NOMO-1 treated with DMSO at 0.1 percent for 48 hours (cell line): ENCODE measurements at regions not wholly inside any gene's neighbourhood (a gene's known extent, or its start where the extent isn't known, plus 50 kb on each side); places are given as distances from the start of the nearest gene placed in this dataset.

Experiments used
- DNase-seq: peaks from one replicate; lab custom pipeline; 2025; ENCODE audit not compliant: unreplicated experiment; lab: John Stamatoyannopoulos, UW

DNA sequence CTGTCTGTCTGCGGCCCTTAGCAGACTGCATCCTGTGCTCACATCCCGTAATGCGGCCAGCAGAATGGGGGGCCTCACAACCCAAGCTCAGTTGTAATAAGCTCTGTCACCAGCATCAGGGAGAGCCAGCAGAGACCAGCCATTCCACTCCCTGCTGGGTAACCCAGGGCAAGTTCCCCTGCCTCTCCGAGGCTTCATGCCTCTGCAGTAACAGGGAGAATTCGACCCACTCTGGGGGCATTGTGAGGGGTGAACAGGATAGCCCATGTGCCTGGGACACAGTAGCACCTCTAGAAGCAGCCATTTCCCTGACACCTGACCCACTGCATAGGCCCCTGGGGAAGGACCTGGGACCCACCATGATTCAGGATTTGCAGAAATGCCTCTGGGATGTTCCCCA is 461.2 kb downstream of the MATN1 start:
- no peak for DNase-seq

DNA sequence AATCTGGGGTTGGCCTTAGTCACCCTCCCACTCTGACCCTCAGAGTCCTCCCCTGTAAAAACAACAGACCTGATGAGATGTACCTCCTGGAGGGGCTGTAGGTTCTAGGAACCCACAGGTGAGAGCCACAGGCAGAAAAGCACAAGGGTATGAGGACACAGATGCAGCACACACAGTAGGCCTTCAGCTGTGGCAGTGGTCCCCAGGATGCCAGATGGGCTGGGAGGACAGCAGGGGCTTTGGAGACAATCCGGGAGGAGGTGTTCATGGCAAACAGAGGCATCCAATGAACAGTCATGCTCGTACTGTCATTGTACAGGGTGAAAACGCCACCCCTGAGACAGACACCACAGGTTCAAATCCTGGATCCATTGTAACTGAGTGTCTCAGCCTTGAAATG is 463.1 kb downstream of the MATN1 start:
- DNase-seq = no peak

DNA sequence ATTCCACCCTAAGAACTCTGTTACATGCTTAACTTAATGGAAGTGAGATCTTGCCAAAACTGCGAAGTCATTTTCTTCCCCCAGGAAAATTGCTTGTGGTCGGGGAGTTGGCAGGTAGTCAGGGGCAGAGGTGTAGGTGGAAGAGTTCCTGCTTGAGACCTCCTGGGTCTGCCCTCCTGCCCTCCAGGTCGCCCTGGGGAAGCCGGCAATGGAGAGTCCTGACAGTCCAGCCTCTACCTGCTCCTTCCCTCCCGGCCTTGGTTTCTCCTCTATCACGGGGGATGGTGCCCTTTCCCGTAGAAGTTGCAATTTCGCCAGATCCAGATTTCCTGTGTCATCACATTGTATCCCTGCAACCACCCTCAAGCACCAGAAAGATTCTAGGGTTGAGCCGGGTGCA is 463.8 kb downstream of the MATN1 start:
- no peak for DNase-seq

DNA sequence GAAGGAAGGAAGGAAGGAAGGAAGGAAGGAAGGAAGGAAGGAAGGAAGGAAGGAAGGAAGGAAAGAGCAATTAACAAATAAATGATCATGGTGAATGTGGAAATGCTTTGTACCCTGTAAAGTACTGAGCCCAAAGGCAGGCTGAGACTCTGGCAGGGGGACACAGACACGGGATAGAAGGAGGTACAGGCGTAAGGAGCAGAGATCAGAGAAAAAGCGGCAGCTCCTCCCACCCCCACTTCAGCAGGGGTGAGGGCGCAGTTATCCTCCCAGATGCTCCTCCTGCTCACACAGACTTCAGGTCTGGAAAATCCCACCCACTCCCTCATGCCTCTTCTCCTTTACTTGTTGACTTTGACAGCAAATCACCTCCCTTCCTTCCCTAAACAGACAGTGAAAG is 464.5 kb downstream of the MATN1 start:
- no peak for DNase-seq

DNA sequence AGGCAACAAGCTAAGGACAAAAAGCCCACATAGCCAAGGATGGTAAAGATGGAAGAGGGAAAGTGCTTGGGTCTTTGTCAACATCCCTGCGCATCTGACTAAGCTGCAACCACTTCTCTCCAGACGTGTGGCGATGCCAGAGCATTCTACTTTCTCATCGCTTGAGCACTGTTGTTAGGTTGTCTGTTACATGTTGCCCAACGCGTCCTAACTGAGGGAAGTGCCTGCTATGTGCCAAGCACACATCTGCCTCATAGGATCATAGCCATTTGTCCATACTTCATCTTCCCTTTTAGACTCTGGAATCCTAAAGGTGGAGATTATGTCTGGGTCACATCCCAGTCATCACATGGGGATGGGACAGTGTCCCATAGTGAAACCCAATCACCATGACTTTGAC is 464.9 kb downstream of the MATN1 start:
- DNase-seq = no peak

DNA sequence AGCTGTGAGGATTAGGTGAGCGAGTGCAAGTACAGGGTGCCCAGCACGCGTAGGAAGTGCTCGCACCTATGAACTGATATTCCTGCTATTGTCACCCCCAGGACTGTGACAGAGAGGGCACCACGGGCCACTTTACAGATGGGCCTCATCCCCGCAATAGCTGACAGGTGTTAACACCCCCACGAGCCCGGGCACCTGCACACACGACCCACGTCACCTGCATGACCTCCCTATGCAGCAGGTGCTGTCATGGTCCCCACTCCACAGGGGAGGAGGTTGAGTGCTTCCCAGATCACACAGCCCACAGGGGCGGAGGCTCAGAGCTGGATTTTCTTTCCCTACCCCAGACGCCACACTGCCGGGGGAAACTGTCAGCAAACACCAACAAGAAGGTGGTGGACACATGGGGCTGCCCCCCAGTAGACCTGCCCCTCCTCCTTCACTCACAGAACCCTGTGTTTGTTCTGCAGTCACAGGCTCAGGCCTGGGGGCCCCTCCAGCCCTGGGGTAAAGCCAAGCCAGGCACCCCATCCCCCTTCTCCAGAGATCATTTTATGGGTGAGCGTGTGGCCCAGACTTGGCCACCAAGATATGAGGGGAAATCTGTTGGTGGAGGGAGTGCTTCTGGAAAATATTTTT is 465.5 kb downstream of the MATN1 start:
- DNase-seq = no peak

DNA sequence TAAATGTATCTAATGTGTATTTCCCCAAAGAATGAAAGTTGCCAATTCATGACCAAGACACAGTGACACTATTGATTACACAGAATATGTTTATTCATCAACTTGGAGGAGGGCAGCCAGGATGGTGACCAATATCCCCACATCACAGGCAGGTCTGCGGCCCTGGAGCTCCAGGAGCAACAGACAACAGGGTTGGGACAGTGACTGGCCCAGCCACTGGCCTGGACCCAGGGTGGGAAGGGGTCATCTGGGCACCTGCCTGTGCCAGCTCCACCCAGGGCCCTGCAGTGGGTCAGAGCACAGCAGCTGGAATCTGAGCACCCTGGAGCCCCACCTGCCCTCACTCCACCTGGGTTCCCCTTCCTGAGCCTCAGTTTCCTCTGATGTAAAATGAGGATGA is 466.1 kb downstream of the MATN1 start:
- DNase-seq = no peak

DNA sequence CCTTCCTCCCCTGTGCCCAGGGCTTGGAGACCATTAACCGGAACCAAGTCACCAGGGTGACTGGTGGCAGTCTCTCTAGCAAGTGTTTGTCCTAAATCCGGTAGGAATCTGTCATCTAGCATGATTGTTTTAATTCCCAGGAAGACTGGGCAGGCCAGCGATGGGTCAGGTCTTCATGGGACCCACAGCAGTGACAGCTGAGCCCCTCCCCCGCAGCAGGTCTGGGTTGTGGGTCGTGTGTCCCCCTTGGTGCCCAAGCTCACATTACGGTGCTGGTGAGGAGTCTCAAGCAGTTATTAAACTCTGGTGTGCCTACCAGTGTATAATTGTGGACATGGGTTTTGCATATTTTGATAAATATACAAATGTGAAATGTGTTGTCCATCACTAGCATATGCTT is 466.5 kb downstream of the MATN1 start:
- no peak for DNase-seq

DNA sequence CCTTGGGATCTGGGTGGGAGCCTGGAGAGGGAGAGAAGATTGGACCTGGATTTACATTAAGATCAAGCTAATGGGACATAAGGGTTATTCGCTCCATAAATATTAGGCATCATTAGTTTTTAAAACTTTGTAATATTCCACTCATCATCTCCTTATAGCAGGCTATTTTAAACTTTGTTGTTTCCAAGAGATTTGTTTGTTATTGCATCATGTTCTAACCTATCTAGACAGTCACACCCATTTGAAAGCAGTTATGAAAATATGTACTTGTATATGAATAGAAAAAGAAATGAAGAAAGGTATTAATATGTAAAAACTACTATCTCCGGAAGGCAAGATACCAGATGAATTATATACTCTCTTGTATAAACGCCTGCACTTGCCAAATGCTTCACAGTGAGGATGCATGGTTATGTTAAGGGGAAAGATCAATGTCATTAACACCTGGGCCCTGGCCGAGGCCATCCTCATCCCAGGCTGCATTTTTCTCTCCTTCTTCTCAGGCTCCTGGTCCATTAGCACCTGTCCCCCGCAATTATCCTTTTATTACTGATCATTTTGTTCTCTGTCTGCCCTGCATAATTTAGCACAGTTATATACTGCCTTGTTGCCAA is 468.2 kb downstream of the MATN1 start:
- no peak for DNase-seq

DNA sequence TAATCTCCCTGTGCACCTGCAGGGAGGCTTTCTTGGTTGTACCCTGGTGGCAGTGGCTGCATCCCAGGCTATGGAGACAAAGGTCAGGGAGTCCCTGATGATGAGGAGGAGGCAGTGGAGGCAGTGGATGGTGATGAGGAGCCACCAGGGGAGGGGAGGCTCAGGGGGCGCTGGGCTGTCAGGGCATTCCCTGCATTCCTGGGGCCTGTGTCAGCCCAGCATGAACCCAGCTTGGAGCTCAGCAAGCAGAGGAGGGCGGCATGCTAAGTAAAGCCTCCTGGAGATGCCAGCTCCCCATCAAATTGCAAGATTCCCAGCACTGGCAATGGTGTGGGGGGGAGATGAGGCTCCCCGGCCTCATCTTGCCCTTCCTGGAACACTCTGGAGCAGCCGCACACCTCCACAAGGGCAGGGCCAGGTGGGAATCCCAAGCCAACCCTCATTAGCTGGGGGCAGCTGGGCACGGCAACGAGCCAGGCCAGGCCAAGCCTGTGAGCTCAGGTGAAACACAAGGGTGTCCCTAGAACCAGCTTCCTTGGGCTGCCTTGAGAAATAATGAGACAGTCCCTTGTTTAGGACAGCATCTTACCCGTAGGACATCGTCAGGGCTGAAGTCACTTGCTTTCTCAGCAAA is 469.5 kb downstream of the MATN1 start:
- DNase-seq = no peak

DNA sequence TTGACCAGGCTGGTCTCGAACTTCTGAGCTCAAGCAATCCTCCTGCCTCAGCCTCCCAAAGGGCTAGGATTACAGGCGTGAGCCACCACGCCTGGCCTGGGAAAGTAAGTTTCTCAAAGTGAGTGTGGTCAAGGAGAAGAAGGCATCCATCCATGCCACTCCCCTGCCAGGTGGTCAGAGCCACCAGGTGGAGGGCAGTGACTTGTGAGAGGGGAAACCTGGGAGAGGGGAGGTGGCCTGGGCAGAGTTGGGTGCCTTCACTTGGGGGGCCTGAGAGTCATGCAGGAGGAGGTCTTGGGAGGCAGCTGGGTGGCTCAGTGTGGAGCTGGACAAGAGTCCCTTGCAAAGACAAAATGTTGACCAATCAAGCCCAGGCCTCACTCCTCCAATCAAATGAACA is 470.0 kb downstream of the MATN1 start:
- no peak for DNase-seq

DNA sequence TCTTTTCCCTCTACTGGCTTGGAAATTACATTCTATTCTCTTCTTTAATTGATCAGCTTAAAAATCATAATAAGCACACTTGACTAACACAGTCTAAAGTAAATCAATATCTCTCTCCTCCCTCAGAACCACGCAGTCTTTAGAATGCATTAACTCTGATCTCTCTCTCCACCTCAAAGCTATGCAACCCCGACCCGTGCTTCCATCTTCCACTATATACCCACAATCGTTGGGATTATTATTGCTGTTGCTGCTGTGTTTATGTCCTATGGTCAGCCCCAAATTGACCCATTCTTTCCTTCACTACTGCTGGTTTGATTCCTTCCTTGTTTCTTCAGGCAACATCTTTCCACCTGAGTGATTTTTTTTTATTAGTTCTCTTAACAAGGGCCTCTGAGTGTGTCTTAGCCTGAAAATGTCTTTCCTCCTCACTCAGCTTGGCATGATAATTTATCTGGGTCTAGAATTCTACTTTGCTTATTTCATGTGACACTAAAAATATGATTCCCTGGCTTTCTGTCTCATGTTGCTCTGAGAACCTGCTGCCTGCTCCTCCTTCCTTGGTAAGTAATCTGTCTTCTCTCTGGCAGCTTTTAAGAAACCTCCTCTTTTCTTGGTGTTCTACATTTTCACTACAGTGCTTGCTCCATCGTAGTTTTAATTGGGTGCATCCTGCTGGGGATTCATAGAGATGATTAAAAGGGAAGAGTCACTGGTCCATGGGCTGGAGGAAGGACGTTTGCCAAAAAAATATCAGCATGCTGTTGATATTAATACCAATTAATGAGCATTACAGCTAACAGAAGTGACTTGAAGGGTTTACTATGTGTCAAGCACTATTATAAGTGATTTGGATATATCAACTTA is 472.2 kb downstream of the MATN1 start:
- DNase-seq = no peak

DNA sequence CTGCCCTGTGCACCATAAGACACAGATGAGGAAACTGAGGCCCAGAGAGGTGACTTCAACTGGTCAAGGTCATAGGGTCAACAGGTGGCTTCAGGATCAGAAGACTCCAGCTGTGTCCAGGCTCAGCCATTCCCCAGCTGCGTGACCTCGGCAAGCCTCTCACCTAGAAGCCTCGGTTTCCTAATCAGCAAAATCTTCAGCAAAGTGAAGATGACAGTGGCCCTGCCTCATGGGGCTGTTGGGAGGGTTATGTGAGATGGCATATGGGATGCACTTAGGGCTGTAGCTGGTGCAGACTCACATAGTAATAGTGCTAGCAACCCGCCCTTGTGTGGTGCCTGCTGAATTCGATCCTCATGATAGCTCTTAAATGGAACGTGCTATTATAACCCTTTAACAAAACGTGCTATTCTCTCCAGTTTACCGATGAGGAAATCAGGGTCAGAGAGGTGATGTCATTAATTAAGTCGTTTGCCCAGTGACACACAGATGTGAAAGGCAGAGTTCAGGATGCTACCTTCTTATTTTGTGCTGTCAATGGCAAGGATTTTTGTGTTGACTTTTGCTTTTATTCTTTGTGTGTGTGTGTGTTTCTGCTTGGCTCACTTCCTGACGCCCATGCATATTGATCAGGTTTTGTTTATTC is 472.9 kb downstream of the MATN1 start:
- DNase-seq = no peak

DNA sequence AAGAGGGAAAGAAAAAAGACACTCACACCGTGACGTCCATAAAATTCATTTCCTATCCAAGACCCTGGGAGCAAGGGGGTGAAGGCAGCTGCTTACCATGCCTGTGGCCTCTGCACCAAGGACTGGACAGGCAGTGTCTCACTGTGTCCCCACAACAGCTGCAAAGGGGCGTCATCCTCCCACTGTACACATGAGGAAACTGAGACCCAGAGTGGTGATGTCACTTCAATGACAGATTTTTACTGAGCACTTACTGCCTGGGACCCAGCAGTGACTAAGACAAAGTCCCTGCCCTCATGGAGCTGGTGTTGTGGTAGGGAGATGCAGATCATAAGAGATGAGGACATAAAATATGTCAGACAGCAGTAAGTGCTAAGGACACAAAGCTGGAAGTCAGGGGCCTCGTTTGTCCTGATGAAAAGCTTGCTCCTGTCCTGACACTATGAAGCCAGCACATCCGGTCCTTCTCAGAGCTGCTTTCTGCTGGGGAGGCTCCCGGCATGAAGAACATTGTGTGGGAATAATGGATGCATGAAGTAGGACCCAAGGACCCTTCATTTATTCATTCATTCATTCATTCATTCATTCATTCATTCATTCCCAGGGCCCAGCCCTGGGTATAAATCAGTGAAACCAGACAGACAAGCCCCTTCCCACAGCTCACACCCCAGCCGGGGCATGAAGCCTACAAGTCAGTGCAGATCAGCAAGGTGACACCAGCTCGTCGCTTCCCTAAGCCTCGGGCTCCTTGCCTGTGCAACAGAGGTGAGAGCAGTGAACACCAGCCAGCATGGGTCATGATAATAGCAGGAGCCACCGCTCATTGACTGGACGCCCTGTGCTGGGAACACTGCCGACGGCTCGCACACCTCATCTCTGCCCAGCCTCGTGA is 473.7 kb downstream of the MATN1 start:
- DNase-seq = no peak

DNA sequence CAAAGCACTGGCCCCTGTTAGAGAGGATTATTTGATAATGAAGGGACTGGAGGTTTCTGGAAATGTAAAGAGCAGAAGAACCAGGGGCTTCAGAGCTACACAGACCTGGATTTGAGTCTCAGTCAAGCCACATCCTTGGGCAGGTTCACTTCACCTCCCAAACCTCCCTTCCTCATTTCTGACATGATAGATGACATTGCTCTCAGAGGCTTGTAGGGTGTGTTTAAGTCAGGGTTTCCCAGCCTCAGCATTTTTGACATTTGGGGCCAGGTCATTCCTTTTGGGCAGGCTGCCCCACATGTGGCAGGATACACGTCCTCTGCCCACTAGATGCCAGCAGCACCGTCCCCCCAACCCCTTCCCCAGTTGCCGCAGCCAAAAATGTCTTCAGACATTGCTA is 474.6 kb downstream of the MATN1 start:
- DNase-seq = no peak

DNA sequence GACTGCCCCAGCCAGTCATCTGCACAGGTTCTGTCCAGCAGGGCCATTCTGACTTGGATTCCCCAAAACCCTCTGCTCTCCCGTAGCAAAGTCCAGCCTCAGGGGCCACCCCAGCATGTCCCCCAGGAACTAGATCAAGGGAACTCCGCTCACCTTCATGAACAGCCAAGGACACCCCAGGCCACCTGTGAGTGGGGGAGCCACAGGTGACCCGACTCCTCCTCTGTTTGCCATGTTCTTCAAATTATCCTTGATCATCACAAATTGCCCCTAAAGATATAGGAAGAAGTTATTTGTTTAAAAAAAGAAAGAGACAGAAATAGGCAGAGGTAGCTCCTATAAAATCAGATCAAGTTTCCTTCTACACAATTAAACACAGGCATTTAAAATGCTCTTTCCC is 475.0 kb downstream of the MATN1 start:
- no peak for DNase-seq

DNA sequence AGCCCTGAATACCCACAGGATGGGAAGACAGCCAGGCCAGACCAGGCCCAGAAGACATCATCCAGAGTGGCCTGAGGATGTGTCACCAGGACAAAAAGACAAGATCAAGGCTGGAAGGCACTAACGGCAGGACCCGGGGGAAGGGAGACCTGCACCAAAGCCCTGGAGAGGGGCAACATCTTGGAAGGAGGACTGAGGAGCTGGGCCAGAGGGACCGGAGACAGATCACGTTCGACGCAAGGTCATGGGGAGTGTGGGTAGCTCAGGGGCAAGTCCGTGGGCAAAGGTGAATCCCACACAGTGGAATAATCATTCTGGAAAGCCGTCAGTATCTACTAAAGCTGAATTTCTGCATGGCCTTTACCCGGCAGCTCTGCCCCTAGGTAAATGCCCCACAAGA is 478.6 kb downstream of the MATN1 start:
- DNase-seq = no peak

DNA sequence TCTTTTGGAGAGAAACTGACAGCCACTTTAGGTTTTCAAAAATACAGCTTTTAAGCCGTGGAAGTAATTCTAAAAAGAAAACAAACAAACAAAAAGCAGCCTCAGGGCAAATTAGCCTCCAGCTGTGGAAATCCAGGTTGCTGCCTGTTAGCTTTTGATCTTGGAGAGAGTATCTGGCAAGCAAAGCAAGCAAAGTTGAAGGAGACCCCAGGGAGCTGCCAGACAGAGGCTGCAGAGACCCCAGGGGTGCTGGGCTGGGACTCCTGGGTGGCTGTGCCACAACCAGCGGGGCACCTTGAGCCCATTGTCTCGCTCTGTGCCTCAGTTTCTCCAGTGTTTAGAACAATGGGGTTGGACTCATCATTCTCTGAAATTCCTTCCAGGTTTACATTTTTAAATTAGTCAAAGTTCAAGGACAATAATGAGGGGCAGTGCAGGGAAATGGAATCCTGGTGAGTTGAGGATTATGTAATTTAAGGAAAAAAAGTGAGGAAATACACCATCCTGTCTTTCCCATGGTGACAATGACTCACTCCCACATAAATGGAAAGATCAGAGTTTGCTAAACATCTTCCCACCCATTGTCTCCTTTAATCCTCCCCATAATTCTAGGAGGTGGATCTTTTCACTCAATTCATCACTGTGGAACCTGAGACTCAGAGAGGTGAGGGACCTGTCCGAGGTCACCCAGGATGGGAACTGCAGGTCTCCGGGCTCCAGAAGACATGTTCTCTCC is 480.5 kb downstream of the MATN1 start:
- DNase-seq = no peak

DNA sequence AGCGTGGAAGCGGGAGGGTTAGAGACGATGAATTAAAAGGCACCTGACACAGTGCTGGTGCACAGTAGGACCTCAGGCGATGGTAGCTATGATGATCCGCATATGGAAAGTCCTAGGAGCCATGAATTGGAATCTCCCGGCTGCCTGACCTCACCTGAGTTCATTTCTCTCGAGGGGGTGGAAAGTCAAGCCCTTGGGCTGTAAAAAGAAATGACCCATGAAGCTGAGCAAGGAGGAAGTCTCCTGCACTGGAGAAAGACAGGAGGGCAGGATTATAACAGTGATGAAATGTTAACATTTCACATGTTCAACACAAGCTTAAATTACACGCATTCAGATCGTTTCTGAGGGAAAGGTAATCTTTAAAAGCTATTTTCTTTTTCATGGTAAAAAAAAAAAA is 481.2 kb downstream of the MATN1 start:
- no peak for DNase-seq

DNA sequence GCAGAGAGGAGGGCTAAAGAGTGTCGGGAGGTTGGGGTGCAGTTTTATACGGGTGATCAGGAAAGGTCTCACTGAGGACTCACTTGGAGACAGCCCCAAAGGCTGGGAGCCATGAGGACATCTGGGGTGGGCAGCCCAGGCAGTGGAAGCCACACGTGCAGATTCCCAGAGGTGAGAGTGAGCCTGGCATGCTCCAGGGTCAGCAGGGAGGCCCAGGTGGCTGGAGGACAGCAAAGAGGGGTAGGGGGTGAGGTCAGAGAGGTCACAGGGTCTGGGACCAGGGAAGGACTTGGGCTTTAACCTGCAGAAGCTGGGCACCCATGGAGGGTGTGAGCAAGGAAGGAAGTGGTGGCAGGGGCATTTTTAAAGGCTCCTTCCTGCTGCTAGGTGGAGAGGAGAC is 481.7 kb downstream of the MATN1 start:
- no peak for DNase-seq
